ENCODE measurements at regions not wholly inside any gene's neighbourhood (a gene's known extent, or its start where the extent isn't known, plus 50 kb on each side); places are given as distances from the start of the nearest gene placed in this dataset.

GRCh38 chr5:118052503-118052902, 935.8 kb downstream of the DTWD2 start:
- TF ChIP-seq EZH2phosphoT487 (IDR thresholded peaks at IDR 0.05; ENCODE audit: low read length), result no peak
- TF ChIP-seq CTCF (IDR thresholded peaks at IDR 0.05; ENCODE audit: low read length), result no peak
- TF ChIP-seq EZH2 (optimal IDR thresholded peaks at IDR 0.05; ENCODE audit: low read depth, low read length), result no peak
- Histone ChIP-seq H3K4me2 (ENCODE audit: low read depth, low read length) (no peak overlapping the region), H3K27ac (ENCODE audit: low read length) (no peak overlapping the region), H3K9me3 (replicated peaks; ENCODE audit: insufficient read depth, low read length) (no peaks in the 10 kb centered on the region), H3K79me2 (ENCODE audit: low read length) (no peaks in the 10 kb centered on the region), H3K4me1 (ENCODE audit: low read length) (no peaks in the 10 kb centered on the region), H3K9ac (ENCODE audit: low read length) (no peak overlapping the region), H3K36me3 (replicated peaks; ENCODE audit: insufficient read depth, low read length) (no peaks in the 10 kb centered on the region), H4K20me1 (ENCODE audit: insufficient read depth, low read length) (no peaks in the 10 kb centered on the region), H2AFZ (ENCODE audit: low read length) (no peak overlapping the region), H3F3A (ENCODE audit: insufficient read depth, low read length) (no peaks in the 10 kb centered on the region), H3K27me3 (replicated peaks; ENCODE audit: insufficient read depth, low read length) (no peaks in the 10 kb centered on the region), H3K4me3 (ENCODE audit: low read length) (no peak overlapping the region), H3K9me2 (replicated peaks; ENCODE audit: insufficient read depth, low read length) (no peaks in the 10 kb centered on the region)
- DNase-seq, result no peak

- Histone ChIP-seq H3F3A (ENCODE audit: insufficient read depth, low read length) (no peaks in the 10 kb centered on the region), H3K4me1 (ENCODE audit: low read length) (no peaks in the 10 kb centered on the region), H2AFZ (ENCODE audit: low read length) (no peak overlapping the region), H3K9me3 (replicated peaks; ENCODE audit: insufficient read depth, low read length) (no peaks in the 10 kb centered on the region), H3K27me3 (replicated peaks; ENCODE audit: insufficient read depth, low read length) (no peaks in the 10 kb centered on the region), H3K27ac (ENCODE audit: low read length) (no peak overlapping the region), H3K9me2 (replicated peaks; ENCODE audit: insufficient read depth, low read length) (no peaks in the 10 kb centered on the region), H3K4me3 (ENCODE audit: low read length) (no peak overlapping the region), H3K4me2 (ENCODE audit: low read depth, low read length) (no peak overlapping the region), H3K36me3 (replicated peaks; ENCODE audit: insufficient read depth, low read length) (no peaks in the 10 kb centered on the region), H4K20me1 (ENCODE audit: insufficient read depth, low read length) (no peaks in the 10 kb centered on the region), H3K79me2 (ENCODE audit: low read length) (no peaks in the 10 kb centered on the region), H3K9ac (ENCODE audit: low read length) (no peak overlapping the region)
- no peak for TF ChIP-seq CTCF (IDR thresholded peaks at IDR 0.05; ENCODE audit: low read length)
- no peak for TF ChIP-seq EZH2 (optimal IDR thresholded peaks at IDR 0.05; ENCODE audit: low read depth, low read length)
- DNase-seq, result no peak
Observed at GRCh38 chr5:118044169-118044568, 944.2 kb downstream of the DTWD2 start.

- Histone ChIP-seq H3K9me2 (replicated peaks; ENCODE audit: insufficient read depth, low read length) (no peaks in the 10 kb centered on the region), H3K27me3 (replicated peaks; ENCODE audit: insufficient read depth, low read length) (no peaks in the 10 kb centered on the region), H3K36me3 (replicated peaks; ENCODE audit: insufficient read depth, low read length) (no peaks in the 10 kb centered on the region), H2AFZ (ENCODE audit: low read length) (no peak overlapping the region), H3K4me3 (ENCODE audit: low read length) (no peak overlapping the region), H3K9ac (ENCODE audit: low read length) (no peak overlapping the region), H3F3A (ENCODE audit: insufficient read depth, low read length) (no peaks in the 10 kb centered on the region), H3K4me2 (ENCODE audit: low read depth, low read length) (no peak overlapping the region), H3K27ac (ENCODE audit: low read length) (no peak overlapping the region), H3K4me1 (ENCODE audit: low read length) (no peaks in the 10 kb centered on the region), H3K79me2 (ENCODE audit: low read length) (no peaks in the 10 kb centered on the region), H3K9me3 (replicated peaks; ENCODE audit: insufficient read depth, low read length) (no peaks in the 10 kb centered on the region), H4K20me1 (ENCODE audit: insufficient read depth, low read length) (no peaks in the 10 kb centered on the region)
- TF ChIP-seq EZH2 (optimal IDR thresholded peaks at IDR 0.05; ENCODE audit: low read depth, low read length), result no peak
- no peak for TF ChIP-seq CTCF (IDR thresholded peaks at IDR 0.05; ENCODE audit: low read length)
- TF ChIP-seq EZH2phosphoT487 (IDR thresholded peaks at IDR 0.05; ENCODE audit: low read length), result no peak
- DNase-seq, result no peak
Observed at GRCh38 chr5:118043531-118043930, 944.8 kb downstream of the DTWD2 start.
